ES-I3 (cell line): ENCODE measurements at regions not wholly inside any gene's neighbourhood (a gene's known extent, or its start where the extent isn't known, plus 50 kb on each side); places are given as distances from the start of the nearest gene placed in this dataset.

Source experiments
- H3K36me3 ChIP-seq: 2 replicates; pipeline ENCODE4 v1.6.1; 2013; ENCODE audit warnings: mild to moderate bottlenecking, low read length, control low read depth, moderate library complexity; ENCODE audit not compliant: insufficient read depth
- H3K4me1 ChIP-seq: 2 replicates; pipeline ENCODE4 v1.6.1; 2013; ENCODE audit warnings: mild to moderate bottlenecking, control low read depth, low read length; ENCODE audit not compliant: insufficient read depth
- H3K9ac ChIP-seq: 2 replicates; pipeline ENCODE4 v1.6.1; 2013; ENCODE audit warnings: low read depth, mild to moderate bottlenecking, low read length, moderate library complexity
- H3K9me3 ChIP-seq: 2 replicates; pipeline ENCODE4 v1.6.1; 2013; ENCODE audit warnings: mild to moderate bottlenecking, low read length, moderate library complexity; ENCODE audit not compliant: control insufficient read depth, insufficient read depth

DNA sequence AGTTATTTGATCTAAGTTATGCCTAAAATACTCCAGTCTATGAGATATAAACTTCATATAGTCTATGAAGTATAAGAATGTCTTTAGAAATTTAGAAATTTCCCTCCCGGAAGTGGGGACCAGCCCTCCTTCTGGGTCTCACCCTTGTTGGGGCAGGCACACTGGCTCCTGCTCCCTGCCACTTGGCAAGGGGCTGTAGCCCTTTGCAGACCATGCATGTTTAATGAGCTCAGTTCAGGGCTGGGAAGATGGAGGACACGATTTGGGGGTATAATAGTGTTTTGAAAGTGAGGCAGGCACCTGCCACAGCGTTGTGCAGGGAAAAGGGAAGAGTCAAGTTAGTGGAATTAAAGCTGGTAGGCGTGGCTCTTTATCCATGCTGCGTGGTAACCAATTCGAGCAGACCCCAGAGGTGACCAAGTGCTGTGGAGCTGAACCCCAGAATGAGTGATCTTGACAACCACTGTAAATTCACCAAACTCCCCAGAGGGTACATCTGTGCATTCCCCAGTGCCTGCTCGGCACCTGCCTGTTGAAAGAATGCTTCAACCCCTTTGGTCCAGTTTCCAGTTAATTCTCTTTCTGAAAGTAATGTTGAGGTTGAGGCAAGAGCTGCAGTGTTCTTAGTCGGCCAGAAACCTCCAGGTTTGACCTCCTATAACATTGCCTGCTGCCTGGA lies 79.6 kb downstream of the DOP1B start:
- Histone ChIP-seq H3K36me3 (no peaks in the 10 kb centered on the region), H3K9ac (no peak overlapping the region), H3K4me1 (no peaks in the 10 kb centered on the region), H3K9me3 (no peaks in the 10 kb centered on the region)

DNA sequence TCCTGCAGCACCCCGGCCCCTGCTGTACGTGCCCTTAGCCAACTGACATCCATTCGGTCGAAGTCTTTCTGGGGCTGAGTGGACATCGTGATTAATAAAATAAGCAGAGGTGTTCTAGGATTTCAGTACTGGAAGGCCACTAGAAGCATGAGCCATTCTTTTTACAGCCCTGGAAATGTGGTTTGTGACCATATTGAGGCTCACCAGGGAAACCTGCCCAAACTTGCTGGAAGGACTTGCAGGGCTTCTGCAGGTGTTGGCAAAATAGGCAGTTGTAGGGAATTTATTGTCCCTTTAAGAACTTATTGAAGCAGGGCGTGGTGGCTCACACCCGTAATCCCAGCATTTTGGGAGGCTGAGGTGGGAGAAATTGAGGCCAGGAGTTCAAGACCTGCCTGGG lies 80.8 kb downstream of the DOP1B start:
- Histone ChIP-seq H3K9ac (no peak overlapping the region), H3K9me3 (no peaks in the 10 kb centered on the region), H3K4me1 (no peaks in the 10 kb centered on the region), H3K36me3 (no peaks in the 10 kb centered on the region)

- Histone ChIP-seq H3K9me3 (no peaks in the 10 kb centered on the region), H3K36me3 (no peaks in the 10 kb centered on the region), H3K9ac (no peak overlapping the region), H3K4me1 (no peaks in the 10 kb centered on the region)
Observed at GRCh38 chr21:36239585-36239984, 80.4 kb upstream of the MORC3 start.

GRCh38 chr21:36241717-36242116 lies 78.3 kb upstream of the MORC3 start:
- H3K9me3 ChIP-seq = no peaks in the 10 kb centered on the region
- H3K4me1 ChIP-seq = no peaks in the 10 kb centered on the region
- H3K36me3 ChIP-seq = no peaks in the 10 kb centered on the region
- no peak overlapping the region for H3K9ac ChIP-seq

DNA sequence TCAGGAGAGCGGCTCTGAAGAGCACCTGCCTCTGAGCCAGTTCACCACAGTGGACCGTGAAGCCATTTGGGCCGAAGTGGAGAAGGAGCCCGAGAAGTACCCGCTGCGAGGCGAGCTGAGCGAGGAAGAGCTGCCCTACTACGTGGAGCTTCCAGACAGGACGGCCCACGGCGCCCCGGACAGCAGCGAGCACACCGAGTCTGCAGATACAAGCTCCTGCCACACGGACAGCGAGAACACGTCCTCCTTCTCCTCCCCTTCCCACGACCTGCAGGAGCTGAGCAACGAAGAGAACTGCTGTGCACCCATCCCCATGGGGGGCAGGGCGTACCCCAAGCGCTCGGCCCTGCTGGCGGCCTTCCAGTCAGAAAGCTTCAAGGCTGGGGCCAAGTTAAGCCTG lies 74.9 kb upstream of the MORC3 start:
- Histone ChIP-seq H3K4me1 (peaks cover 7% of the 10 kb centered on the region; the same call in 1 of the 2 replicates), H3K36me3 (no peaks in the 10 kb centered on the region), H3K9me3 (no peaks in the 10 kb centered on the region), H3K9ac (no peak overlapping the region)

- Histone ChIP-seq H3K9ac (no peak overlapping the region), H3K4me1 (peaks cover 10% of the 10 kb centered on the region; the same call in 1 of the 2 replicates), H3K36me3 (no peaks in the 10 kb centered on the region), H3K9me3 (no peaks in the 10 kb centered on the region)
Observed at GRCh38 chr21:36245649-36246048, 74.3 kb upstream of the MORC3 start.

DNA sequence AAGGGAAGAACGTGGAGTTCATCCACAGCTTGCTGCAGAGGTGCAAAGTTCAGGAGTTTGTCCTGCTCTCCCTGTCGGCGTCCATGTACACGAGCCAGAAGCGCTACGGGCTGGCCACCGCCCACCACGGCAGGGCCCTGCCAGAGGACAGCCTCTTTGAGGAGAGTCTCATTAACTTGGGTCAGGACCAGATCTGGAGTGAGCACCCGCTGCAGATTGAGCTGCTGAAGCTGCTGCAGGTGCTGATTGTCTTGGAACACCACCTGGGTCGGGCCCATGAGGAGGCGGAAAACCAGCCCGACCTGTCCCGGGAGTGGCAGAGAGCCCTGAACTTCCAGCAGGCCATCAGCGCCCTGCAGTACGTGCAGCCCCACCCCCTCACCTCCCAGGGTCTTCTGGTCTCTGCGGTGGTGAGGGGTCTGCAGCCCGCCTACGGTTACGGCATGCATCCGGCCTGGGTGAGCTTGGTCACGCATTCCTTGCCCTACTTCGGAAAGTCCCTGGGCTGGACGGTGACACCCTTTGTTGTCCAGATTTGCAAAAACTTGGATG lies 73.8 kb upstream of the MORC3 start:
- Histone ChIP-seq H3K9me3 (no peaks in the 10 kb centered on the region), H3K36me3 (0 out of 2 replicates have a peak, but pooled peaks cover 4% of the 10 kb centered on the region), H3K9ac (no peak overlapping the region), H3K4me1 (peaks cover 10% of the 10 kb centered on the region; the same call in 1 of the 2 replicates)

- Histone ChIP-seq H3K36me3 (0 out of 2 replicates have a peak, but pooled peaks cover 4% of the 10 kb centered on the region), H3K4me1 (peaks cover 10% of the 10 kb centered on the region; the same call in 1 of the 2 replicates), H3K9ac (no peak overlapping the region), H3K9me3 (no peaks in the 10 kb centered on the region)
Observed at GRCh38 chr21:36247316-36248010, 72.5 kb upstream of the MORC3 start.

DNA sequence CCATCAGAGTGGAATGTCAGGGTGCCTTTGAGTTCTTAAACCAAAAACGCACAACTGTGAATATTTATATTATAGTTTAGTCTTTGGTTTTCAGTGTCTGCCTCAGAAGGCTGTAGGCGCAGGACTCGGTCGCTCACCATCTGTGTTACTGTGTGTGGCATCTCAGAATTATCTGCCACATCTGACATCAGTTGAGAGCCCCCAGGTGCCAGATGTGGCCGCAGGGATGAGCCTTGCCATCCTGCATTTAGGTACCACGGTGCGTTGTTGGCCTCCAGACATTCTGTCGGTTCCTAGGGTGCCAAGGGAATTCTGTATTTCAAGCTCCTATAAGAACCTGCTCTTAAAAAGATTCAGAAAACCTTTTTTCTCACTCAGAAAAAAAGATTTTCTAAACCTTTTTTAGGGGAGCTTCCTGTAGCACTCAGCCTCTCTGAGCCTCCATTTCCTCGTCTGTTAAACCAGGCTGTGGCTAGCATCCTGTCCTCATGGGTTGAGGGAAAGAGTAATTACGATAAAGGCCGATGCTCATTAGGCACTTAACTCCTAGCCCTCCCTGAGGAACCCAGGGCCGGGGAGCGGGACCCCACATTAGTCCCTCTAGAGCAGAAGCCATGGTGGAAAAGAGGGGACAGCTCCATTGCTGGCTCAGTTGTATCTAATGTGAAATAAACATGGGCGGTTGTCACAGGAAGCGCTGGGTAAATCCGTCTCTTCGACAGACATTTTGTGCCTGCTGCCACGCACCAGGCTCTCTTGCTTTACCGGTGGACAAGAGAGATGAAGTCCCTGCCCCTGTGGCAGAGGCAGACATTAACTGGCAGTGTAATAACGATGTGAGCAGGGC lies 70.2 kb upstream of the MORC3 start:
- peaks cover 10% of the 10 kb centered on the region; the same call in 1 of the 2 replicates for H3K4me1 ChIP-seq
- no peaks in the 10 kb centered on the region for H3K9me3 ChIP-seq
- H3K36me3 ChIP-seq = 0 out of 2 replicates have a peak, but pooled peaks cover 4% of the 10 kb centered on the region
- no peak overlapping the region for H3K9ac ChIP-seq

DNA sequence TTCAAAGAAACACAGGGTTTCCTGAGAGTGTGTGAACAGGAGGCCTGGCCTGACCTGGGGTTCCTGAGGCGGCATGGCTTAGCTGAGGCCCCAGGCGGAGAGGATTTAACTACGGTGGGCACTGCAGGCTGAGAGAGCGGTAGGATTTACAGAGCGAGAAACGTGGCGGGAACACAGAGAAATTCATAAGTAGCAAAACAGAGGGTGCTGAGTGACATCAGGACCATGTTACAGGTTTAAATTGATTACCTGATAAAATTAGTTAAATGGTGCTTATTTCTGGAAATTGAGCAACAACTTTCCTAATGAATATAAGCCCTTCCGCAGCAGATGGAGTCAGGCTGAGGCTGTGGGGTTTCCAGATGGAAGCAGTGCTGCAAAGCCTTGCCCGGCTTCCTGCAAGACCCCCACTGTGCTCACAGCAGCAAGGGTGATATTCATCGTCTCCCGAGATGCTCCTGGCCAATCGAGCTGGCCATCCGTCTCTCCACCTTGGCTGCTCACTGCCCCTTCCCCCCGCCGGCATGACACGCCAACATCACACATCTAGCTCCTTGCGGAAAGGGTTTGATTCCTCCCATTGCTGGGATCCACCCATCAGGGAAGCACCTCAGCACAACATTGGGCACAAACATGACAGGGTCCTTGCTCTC lies 69.4 kb upstream of the MORC3 start:
- Histone ChIP-seq H3K9me3 (no peaks in the 10 kb centered on the region), H3K9ac (no peak overlapping the region), H3K36me3 (0 out of 2 replicates have a peak, but pooled peaks cover 4% of the 10 kb centered on the region), H3K4me1 (peaks cover 10% of the 10 kb centered on the region; the same call in 1 of the 2 replicates)

GRCh38 chr21:36254106-36254941 lies 65.7 kb upstream of the MORC3 start:
- Histone ChIP-seq H3K9ac (no peak overlapping the region), H3K36me3 (peaks cover 4% of the 10 kb centered on the region; the same call in 1 of the 2 replicates), H3K4me1 (0 out of 2 replicates have a peak, but pooled peaks cover 3% of the 10 kb centered on the region), H3K9me3 (no peaks in the 10 kb centered on the region)

- peaks cover 4% of the 10 kb centered on the region; the same call in 1 of the 2 replicates for H3K36me3 ChIP-seq
- no peaks in the 10 kb centered on the region for H3K9me3 ChIP-seq
- no peaks in the 10 kb centered on the region for H3K4me1 ChIP-seq
- no peak overlapping the region for H3K9ac ChIP-seq
Observed at GRCh38 chr21:36255663-36256062, 64.3 kb upstream of the MORC3 start.

GRCh38 chr21:36257657-36258056 lies 62.3 kb upstream of the MORC3 start:
- Histone ChIP-seq H3K36me3 (no peaks in the 10 kb centered on the region; the same call in 1 of the 2 replicates), H3K9ac (no peak overlapping the region), H3K4me1 (no peaks in the 10 kb centered on the region)

More at GRCh38 chr21:36257657-36258056, 62.3 kb upstream of the MORC3 start:
- no peaks in the 10 kb centered on the region for H3K9me3 ChIP-seq
